NCI-H2196 (cell line): ENCODE measurements at regions not wholly inside any gene's neighbourhood (a gene's known extent, or its start where the extent isn't known, plus 50 kb on each side); places are given as distances from the start of the nearest gene placed in this dataset.
"Not testable (repeated sequence)": the region's sequence is repeated elsewhere in the genome, so short reads cannot be mapped to it uniquely, and the experiment has no call there.

Source experiments
- DNase-seq: peaks from one replicate; lab custom pipeline; 2025; ENCODE audit not compliant: unreplicated experiment; lab: John Stamatoyannopoulos, UW

DNA sequence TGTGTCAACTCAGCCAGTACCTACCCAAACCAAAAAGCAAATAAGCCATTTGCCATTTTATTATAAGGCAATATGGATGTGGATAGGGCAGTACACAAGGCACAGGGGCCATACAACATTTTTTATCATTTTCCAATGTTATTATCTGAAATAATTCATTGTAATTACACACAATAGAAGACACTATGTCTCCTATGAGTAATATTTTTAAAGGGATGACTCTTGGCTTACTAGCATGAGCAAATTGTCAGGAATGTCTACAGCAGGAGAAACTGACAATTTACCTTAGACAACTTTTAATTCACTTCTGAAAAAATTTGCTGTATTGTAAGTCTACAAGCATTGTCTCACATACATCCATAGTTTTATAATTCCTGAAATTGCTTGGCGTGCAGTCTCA is 1193.9 kb upstream of the CELF4 start:
- no peak for DNase-seq

DNA sequence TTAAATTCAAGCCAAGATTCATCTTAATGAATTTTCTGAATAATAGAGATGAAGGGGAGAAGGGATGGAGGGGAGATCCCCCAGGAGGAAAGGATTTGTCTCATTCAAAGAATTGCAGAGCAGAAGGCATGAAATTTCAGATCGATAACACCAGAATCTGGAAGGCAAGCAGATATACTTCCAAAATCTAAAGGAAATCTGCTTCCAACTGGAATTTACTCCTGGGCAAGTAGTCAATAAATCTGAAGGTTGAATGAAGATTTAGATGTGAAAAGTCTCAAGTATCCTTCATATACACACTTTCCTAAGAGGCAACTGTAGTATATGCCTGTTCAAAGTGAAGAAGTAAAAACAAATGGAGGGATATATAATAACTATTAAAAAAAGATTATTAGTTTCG is 1190.8 kb upstream of the CELF4 start:
- no peak for DNase-seq

DNA sequence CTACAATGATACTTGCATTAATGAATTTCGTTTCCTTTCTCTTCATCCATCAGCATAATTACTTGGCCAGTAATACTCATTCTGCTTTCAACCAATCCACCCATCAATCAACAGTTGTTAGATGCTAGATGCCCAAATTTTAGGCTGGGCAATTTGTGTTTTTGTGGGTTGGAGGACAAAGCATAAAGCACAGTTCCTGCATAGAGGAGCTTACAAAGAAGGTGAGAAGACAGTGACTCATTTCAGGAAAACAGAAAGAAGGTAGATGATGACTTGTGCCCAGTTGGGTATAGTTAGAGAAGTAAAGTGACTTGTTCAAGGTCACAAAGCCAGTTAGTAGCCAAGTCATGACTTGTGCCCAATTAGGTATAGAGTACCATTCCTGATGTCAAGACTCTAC is 1186.8 kb upstream of the CELF4 start:
- no peak for DNase-seq

DNA sequence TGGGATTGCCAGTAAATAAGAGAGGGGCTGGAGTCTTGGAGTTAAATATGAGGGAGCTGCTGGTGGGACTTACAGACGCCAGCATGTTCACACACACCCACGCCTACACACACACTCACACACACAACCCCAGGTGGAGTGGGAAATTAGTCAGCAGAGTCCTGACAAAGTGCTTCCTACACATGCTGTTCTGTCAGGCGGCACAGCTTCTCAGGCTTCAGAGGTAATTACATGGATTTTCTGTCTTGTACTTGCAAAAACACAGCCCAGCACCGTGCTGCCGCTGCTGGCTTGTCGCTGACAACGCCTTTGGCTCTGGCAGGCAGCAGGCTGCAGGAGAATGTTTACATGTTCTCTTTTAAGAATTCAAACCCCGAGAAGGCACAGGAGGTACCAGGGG is 1186.3 kb upstream of the CELF4 start:
- DNase-seq: no peak

DNA sequence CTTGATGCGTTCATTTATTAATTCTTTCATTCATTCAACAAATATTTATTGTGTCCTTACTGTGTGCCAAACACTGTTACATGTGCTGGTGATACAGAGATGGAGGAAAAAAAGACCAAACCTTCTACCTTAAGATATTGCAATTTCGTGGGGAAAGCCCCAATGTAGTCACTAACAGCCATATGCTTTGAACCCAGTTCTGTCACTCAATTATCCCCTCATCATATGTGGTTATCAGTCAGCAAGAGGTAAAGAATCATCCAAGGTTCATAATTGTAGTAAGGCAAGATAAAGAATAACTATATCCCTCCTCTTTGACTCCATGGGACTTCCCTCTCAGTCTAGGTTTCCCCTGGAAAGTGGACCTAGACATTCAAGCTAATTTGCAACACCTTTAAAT is 1185.6 kb upstream of the CELF4 start:
- DNase-seq: no peak

DNA sequence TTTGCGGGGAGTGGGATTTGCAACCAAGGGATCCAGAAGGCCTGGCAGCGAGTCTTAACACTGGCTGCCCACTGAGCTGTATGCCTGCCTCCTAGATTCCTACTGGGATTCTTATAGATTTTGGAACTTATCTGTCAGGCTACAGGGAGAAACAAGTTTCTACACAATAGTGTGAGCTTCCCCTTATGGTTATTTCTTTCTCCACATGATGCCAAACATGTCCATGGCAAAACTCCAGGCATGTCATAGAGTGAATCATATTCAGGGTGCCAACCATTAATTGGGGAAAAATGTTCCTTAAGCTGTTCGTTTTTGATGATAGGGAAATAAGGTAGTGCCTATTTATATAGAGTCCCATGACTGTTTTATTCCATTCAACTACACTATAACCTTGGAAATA is 1185.2 kb upstream of the CELF4 start:
- DNase-seq: no peak

DNA sequence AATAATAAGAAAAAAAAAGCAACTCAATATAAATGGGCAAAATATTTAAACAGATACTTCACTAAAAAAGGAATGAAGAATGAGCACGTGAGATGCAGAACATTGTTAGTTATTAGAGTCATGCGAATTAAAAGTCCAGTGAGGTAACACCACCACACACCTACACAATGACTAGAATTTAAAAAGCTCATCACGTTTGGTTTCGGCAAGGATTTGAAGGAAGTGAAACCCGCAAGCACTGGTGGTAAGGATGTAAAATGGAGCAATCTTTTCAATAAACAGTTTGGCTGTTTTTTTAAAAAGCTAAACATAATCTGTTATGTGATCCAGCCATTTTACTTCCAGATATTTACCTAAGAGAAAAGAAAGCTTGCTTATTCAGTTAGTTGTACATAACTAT is 1181.6 kb upstream of the CELF4 start:
- DNase-seq: no peak

DNA sequence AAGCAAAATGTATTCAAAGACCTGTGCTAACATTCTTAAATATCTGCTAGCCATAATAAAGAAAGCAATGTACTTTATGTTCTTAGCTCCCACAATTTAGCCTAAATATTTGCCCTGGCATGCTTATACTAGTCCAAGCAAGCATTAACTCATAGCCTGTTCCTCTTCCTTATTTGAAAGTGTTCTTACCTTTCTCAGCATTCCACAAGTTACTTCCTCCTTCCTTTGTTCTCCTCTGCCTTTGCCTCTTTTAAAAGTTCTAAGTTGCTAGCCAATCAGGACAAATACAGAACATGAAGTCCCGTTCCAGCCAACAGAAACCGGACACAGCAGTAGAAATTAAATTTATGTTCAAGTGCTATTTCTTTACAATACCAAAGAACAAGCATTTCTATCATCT is 1154.6 kb upstream of the CELF4 start:
- not testable (repeated sequence) for DNase-seq

DNA sequence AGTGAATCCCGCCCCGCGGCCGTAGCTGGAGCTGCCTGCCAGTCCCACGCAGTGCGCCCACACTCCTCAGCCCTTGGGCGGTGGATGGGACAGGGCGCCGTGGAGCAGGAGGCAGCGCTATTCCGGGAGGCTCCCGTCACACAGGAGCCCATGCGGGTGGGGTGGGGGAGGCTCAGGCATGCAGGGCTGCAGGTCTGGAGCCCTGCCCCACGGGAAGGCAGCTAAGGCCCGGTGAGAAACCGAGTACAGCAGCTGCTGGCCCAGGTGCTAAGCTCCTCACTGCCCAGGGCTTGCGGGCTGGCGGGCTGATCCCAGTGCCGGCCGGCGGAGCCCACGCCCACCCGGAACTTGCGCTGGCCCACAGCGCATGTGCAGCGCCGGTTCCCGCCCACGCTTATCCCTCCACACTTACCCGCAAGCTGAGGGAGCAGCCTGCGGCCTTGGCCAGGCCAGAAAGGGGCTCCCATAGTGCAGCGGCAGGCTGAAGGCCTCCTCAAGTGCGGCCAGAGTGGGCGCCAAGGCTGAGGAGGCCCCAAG is 1152.8 kb upstream of the CELF4 start:
- DNase-seq: no peak

DNA sequence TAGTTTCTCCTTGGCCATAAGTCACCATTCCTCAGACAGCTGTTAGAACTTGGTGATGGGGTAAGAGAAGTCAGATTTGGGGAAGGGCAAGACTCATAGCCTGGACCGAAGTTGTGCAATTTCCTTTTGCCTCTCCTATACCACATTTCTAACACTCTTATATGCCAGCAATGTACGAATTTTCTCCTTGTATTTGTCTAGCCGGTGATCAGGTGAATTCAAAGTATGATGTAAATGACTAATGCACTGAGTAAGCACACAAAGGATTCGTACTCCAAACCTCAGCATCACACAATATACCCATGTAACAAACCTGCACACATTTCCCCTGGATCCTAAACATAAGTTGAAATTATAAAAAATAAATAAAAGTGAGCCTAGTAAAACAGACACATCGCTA is 1143.5 kb upstream of the CELF4 start:
- DNase-seq: no peak

DNA sequence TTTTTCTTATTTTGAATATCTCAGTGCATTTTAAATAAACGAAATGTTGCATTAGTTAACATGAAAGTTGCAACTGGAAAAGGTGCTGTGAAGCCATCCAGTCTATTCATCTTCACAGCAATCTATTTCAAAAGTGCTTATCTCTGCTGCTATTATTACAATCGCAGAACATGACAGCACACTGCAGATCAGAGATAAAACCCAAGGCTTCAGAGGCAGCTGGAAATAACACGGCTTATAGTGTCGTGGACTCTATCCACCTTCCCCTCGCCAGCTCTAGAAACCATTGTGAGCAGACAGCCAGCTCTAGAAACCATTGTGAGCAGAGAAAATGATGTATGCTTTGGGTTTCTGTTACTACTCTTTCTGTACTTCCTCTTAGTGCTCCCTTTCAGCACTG is 1140.8 kb upstream of the CELF4 start:
- DNase-seq: no peak

DNA sequence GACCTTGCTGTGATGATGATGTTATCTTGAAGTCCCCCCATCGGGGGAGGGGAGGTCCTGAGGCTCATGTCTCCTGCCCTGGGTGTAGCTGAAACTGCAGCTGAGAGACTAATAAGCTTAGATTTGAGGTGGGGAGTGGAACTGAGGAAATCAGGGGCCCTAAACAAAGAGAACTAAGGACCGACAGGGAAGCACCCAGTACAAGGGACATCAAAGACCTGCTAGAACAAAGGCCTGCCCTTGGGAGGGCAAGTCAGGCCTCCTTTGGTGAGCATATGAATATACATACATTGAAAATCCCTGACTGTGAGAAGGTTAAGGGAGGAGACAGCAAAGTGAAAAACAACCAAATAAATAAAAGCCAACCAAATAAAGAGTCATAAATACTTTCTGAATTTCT is 1132.5 kb upstream of the CELF4 start:
- DNase-seq: no peak

DNA sequence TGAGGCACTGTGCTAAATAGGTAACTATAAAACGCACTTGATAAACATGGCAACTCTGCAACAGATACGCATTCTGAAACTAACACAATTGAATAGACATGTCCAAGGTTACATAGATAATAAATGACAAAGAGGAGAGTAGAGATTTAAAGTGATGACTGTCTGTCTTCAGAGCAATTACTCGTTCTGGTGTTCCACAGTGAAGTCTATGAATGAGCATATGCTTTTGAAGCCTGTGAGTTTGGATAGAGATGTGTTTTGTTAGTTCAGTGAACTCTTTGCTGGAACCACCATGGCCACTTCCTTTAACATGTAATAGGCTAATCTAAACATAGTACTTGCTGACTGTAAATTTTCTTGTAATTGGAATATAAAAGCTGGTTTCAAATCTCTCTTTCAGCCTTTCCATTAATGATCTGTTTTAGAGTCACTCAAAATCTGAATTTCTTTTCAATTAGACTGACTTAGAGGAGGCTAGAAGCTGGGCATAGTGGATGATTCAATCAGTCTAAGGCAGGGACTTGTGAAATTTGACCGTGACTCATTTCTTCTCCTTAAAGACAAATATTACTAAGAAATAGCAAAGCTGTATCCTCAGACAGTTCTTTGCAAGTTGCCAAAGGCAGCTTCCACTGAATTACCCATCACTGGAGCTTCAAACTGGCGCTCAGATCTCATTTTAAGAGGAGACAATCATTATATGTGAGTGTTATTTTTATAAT is 1130.1 kb upstream of the CELF4 start:
- no peak for DNase-seq

DNA sequence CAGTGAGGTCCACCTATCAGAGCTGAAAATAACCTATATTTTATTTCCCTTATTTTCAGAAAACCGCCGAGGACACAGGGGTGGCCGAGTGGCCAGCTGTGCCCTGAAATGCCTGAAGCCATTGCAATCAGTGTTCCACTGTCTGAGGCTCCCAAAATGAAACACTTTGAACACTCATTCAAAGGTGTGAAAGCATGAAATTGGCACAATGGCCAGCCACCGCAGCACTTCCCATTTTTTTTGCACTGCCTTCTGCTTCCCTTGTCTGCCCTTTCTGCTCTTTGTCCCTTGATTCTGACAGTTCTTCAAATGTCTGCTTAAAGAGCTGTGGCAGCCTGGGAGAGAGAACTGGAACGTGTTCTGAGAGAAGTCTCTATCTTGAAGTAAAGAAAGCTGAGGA is 1127.5 kb upstream of the CELF4 start:
- no peak for DNase-seq

DNA sequence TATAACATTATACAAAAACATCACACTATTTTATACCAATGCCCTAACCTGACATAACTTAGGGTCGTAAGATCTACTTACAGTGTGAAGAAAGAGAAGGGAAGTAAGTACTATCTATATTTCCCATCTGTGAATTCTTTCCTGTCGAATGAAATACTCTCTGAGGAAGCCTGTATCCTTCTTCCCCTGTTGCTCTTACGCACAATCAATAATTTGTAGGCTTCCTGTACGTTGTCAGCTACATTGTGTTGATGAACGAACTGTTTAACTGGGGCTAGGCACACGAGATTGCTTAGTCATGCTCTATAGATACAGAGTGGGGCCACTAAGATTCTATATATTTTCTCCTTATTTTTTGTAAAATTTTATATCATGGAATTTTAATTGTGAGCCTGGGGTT is 1125.0 kb upstream of the CELF4 start:
- no peak for DNase-seq

DNA sequence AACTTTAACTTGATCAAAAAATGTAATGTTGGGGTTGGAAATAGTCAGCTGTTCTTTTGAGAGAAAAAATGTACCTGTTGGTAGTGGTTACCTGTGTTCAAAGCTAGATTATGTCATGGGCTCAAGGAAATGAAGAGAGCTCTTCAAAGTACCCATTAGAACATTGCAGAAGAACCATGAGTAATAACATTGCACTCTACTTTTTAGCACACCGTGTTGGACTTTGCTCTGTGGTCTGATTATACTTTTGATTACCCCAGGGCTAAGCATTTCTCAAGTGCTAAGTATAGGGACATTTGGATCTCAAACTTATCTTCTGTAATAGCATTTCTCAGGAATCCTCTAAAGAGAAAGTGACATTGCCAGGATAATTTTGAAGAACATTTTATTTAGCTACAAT is 1122.8 kb upstream of the CELF4 start:
- no peak for DNase-seq

DNA sequence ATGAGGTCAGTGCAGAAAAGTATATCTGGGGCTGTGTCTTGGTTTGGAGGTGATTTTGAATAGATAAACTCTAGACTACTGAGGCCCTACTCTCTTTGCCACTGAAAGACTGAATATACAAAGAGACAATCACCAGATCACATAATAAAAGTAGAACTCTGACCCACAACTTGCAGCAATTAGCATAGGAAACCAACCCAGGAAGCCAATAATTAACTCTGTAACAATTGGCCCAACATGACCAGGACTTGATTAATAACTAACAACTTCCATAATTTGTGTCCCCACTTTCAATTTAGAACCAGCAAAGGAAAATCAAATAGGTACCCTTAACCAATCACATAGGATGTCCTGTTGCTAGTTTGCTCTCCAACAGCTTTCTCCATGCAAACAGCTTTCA is 1104.9 kb upstream of the CELF4 start:
- DNase-seq: no peak

DNA sequence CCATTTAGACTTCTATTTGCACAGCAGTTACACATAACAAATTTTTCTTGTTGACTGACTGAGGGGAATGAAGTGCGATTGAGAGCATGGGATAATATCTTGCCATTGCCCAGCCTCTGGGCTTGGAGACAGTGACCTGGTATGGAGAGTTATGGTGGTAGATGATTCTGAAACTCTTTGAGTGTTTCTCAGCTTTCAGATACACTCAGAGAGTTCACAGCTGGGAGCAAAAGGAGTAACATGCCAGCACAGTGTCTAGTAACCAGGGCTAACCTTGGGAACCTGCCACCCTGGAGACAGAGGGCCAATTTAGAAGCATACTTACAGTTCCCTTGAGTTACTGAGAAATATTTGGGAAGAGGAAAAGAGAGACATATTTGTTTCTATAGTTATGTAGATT is 1099.3 kb upstream of the CELF4 start:
- DNase-seq: no peak

DNA sequence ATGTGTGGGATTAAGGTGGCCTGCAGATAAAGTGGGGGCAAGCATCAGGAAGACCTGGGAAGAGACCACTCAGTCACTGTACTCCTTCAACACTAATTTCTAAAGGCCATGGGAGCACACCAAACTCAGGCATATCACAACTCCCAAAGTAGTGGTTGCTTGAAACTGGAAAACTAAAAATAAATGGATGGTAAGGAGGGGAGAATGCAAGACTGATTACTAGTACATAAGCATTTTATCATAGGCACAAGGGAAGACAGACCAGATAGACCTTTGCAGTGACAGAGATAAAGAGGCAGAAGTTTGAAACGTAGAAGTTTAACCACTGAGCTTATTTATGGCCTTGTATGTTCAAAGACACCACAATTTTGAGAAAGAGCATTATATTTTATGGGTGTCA is 1098.1 kb upstream of the CELF4 start:
- DNase-seq: no peak

DNA sequence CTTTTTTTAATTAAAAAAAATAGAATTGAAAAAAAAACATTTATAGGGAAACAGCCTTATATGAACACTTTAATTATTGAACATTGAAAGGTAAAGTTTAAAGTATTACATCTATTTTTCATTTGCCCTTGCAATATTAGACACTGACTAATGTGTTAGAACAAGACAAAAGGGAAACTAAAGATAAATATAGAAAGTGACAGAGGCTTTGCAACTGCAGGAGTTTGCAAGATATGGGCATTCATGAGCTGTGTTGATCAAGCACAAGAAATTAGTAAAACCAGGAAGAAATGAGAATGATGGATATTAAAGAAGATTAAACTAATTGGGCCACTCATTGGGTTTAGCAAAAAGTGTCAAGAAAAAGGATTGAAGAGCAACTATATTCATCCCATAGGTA is 1097.7 kb upstream of the CELF4 start:
- DNase-seq: no peak

DNA sequence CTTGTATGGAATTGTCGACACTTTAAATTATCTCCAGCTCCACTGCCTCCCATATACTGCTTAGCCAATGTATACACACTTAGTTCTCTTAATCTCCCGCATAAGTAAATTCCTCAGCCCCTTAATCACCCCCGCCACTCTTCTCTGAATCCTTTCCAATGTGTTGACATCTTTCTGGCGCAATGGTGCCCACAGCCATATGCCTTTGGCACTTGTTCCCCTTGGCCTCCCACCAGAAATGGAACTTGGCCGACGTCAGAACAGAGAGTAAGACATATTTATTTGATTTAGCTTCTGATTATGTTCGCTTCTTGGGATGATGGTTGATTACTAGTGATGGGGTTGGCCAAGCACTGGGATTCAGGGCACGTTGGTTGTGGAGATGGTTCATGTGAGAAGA is 1089.3 kb upstream of the CELF4 start:
- no peak for DNase-seq

DNA sequence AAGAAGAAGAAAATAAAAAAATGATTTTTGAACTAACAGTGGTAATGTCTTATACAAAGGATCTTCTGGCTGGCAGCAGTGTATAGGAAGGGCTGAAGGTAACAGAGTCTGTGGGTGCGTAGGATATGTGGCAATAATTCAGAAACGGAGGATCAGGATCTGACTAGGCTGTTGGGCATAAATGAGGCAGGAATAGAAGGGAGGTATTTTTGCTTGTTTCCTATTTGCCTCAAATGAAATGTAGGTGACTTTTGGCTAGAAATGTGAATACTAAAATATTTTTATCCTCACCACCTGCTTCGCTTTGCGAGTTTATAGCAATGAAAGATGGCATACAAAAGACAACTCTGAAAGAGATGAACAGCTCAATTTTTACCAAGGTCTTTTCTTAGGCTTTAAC is 1086.1 kb upstream of the CELF4 start:
- DNase-seq: no peak

DNA sequence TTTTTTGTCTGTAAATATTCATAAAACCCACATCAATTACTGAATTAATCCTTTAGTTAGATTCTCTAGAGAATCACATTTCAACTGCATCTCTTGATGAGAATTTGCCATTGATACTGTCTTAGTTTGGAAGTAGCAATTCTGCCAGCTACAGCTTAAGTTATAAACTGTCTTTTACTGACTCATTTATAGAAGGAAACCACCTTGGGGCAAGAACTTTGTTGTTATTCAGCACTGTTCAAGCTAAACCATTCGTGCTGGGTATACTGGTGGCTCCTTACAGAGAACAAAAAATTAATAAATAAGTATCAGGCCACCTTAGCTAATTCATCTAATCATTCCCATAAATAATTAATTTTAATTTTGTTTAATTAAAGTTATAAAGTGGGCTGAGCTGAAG is 1082.6 kb upstream of the CELF4 start:
- no peak for DNase-seq
